Brain microvascular endothelial cell (primary cell): ENCODE measurements at regions not wholly inside any gene's neighbourhood (a gene's known extent, or its start where the extent isn't known, plus 50 kb on each side); places are given as distances from the start of the nearest gene placed in this dataset.

Source experiments
- DNase-seq: peaks from one replicate; pipeline ENCODE4 v3.0.0-alpha.2; 2020
- H3K27ac ChIP-seq: fragments of 250-450 bp; sonication (Bioruptor Pico); 2 replicates; pipeline ENCODE4 v1.5.1; 2020; ENCODE audit warnings: mild to moderate bottlenecking, moderate library complexity
- H3K27me3 ChIP-seq: fragments of 250-450 bp; sonication (Bioruptor Pico); replicated peaks from 2 replicates; pipeline ENCODE4 v1.5.1; 2020; ENCODE audit warnings: mild to moderate bottlenecking
- H3K36me3 ChIP-seq: fragments of 250-450 bp; sonication (Bioruptor Pico); replicated peaks from 2 replicates; pipeline ENCODE4 v1.5.1; 2020; ENCODE audit warnings: mild to moderate bottlenecking
- H3K4me3 ChIP-seq: 2 replicates; pipeline ENCODE4 v1.5.1; 2011; ENCODE audit warnings: low read depth, mild to moderate bottlenecking, control low read depth, low read length, moderate library complexity
- CTCF ChIP-seq: IDR thresholded peaks from 2 replicates; pipeline ENCODE4 v1.5.1; 2011; ENCODE audit warnings: low read depth, mild to moderate bottlenecking, moderate library complexity, low read length, control low read depth, inconsistent platforms; ENCODE audit errors: missing control alignments
- in situ Hi-C: cut with HindIII; loops from 2 replicates; pipeline ENCODE4 v1.10.0; 2017; ENCODE audit warnings: low sequenced_read_pairs, low pct_ligation_motif_present

- in situ Hi-C loops: no loop called here
- no peak for DNase-seq
Measured at GRCh38 chr20:24736131-24736843, 212.8 kb upstream of the CST7 start.

GRCh38 chr20:24736844-24737211 lies 212.2 kb upstream of the CST7 start:
- no peak for DNase-seq
- H3K27me3 ChIP-seq: no peaks in the 10 kb centered on the region
- no peak for TF ChIP-seq CTCF

More at GRCh38 chr20:24736131-24736843, 212.8 kb upstream of the CST7 start:
- no peak for TF ChIP-seq CTCF
- H3K27ac ChIP-seq: no peak overlapping the region
- no peak overlapping the region for H3K4me3 ChIP-seq
- H3K27me3 ChIP-seq: no peaks in the 10 kb centered on the region
- no peaks in the 10 kb centered on the region for H3K36me3 ChIP-seq

GRCh38 chr20:24737212-24737850 lies 211.7 kb upstream of the CST7 start:
- Histone ChIP-seq H3K36me3 (no peaks in the 10 kb centered on the region), H3K27ac (no peak overlapping the region), H3K27me3 (no peaks in the 10 kb centered on the region), H3K4me3 (no peak overlapping the region)
- no peak for DNase-seq
- TF ChIP-seq CTCF: no peak
- in situ Hi-C loops: no loop called here

More at GRCh38 chr20:24736844-24737211, 212.2 kb upstream of the CST7 start:
- no peak overlapping the region for H3K27ac ChIP-seq
- no peaks in the 10 kb centered on the region for H3K36me3 ChIP-seq
- H3K4me3 ChIP-seq: no peak overlapping the region
- in situ Hi-C loops: no loop called here

GRCh38 chr20:24738058-24738775 lies 210.9 kb upstream of the CST7 start:
- no peak overlapping the region for H3K4me3 ChIP-seq
- H3K27ac ChIP-seq: no peak overlapping the region
- H3K27me3 ChIP-seq: no peaks in the 10 kb centered on the region
- H3K36me3 ChIP-seq: no peaks in the 10 kb centered on the region
- in situ Hi-C loops: no loop called here
- no peak for TF ChIP-seq CTCF
- DNase-seq: no peak

- no peak for DNase-seq
- no peak overlapping the region for H3K27ac ChIP-seq
- H3K4me3 ChIP-seq: no peak overlapping the region
- H3K36me3 ChIP-seq: no peaks in the 10 kb centered on the region
- H3K27me3 ChIP-seq: no peaks in the 10 kb centered on the region
- no peak for TF ChIP-seq CTCF
- in situ Hi-C loops: no loop called here
Measured at GRCh38 chr20:24738981-24739633, 210.0 kb upstream of the CST7 start.
